HL-60 (cell line): ENCODE measurements at regions not wholly inside any gene's neighbourhood (a gene's known extent, or its start where the extent isn't known, plus 50 kb on each side); places are given as distances from the start of the nearest gene placed in this dataset.

Experiments
- CTCF ChIP-seq: IDR thresholded peaks from one replicate; pipeline ENCODE4 v1.5.1; 2011; ENCODE audit warnings: low read length, control low read depth, inconsistent platforms; ENCODE audit not compliant: insufficient read depth
- GABPA ChIP-seq: IDR thresholded peaks from 2 replicates; pipeline ENCODE4 v1.6.1; 2012; ENCODE audit warnings: low read depth
- POLR2AphosphoS5 ChIP-seq: IDR thresholded peaks from 2 replicates; pipeline ENCODE4 v1.6.1; 2012; ENCODE audit warnings: low read depth
- REST ChIP-seq: IDR thresholded peaks from 2 replicates; pipeline ENCODE4 v1.6.1; 2012; ENCODE audit warnings: low read depth; ENCODE audit not compliant: insufficient replicate concordance
- SPI1 ChIP-seq: IDR thresholded peaks from 2 replicates; pipeline ENCODE4 v1.6.1; 2012; ENCODE audit warnings: low read depth, mild to moderate bottlenecking, borderline replicate concordance

- TF ChIP-seq POLR2AphosphoS5: no peak
- no peak for TF ChIP-seq SPI1
- no peak for TF ChIP-seq CTCF
- TF ChIP-seq REST: no peak
- no peak for TF ChIP-seq GABPA
Observed at GRCh38 chr13:44787617-44788016, 201.7 kb downstream of the NUFIP1 start.
